GM12878 (cell line): ENCODE measurements at regions not wholly inside any gene's neighbourhood (a gene's known extent, or its start where the extent isn't known, plus 50 kb on each side); places are given as distances from the start of the nearest gene placed in this dataset.

Experiments used
- ATAC-seq: fragments of 200-7000 bp; cut with Tn5 transposase; 3 replicates; pipeline ENCODE4 v1.9.1; 2020; ENCODE audit warnings: mild to moderate bottlenecking, moderate library complexity
- BruUV-seq: library from RNA; stranded (reverse); fragments of 400-500 nt; replicated peaks from 2 replicates; lab custom pipeline; 2021; lab: Mats Ljungman, UMichigan
- CTCF ChIA-PET: fragments of 300-600 bp; sonication (Branson Sonifier 250); formaldehyde crosslinking; extraction: SDS; loops from one replicate; lab custom pipeline; 2021; ENCODE audit warnings: inconsistent platforms; lab: Yijun Ruan, JAX
- POLR2A ChIA-PET: fragments of 350-600 bp; formaldehyde crosslinking; extraction: SDS; loops from one replicate; lab custom pipeline; 2021; ENCODE audit warnings: inconsistent platforms; lab: Charles Lee
- RAD21 ChIA-PET: fragments of 300-600 bp; sonication (Branson Sonifier 250); formaldehyde crosslinking; loops from one replicate; lab custom pipeline; 2023; ENCODE audit warnings: antibody characterized with exemption; ENCODE audit not compliant: unreplicated experiment; lab: Charles Lee
- SMC1A ChIA-PET: fragments of 300-600 bp; sonication (Branson Sonifier 250); formaldehyde crosslinking; loops from one replicate; lab custom pipeline; 2023; ENCODE audit not compliant: unreplicated experiment, uncharacterized antibody; lab: Charles Lee
- DNase-seq: peaks from one replicate; pipeline ENCODE4 v3.0.0-alpha.2; 2011; ENCODE audit warnings: low read depth, low spot score
- FAIRE-seq: peaks from 3 replicates; lab custom pipeline; 2011; peaks lifted over from hg19 to GRCh38; lab: Jason Lieb, UNC
- H2AFZ ChIP-seq: 2 replicates; pipeline ENCODE4 v1.6.0; 2011; ENCODE audit warnings: low read depth, low read length, control low read depth; ENCODE audit not compliant: control insufficient read depth
- H3K27ac ChIP-seq: 2 replicates; pipeline ENCODE4 v1.5.1; 2011; ENCODE audit warnings: control low read depth; ENCODE audit not compliant: control insufficient read depth, insufficient read depth
- H3K27me3 ChIP-seq, 2 experiments: replicated peaks in 1 of 2; 2 replicates each; pipeline versions ENCODE4 v1.6.0 to v1.6.1; 2011; ENCODE audit warnings: low read length in 1 of 2; ENCODE audit not compliant: control insufficient read depth in 2 of 2, insufficient read depth in 2 of 2
- H3K36me3 ChIP-seq, 2 experiments: 2 replicates each; pipeline ENCODE4 v1.5.1; 2011; ENCODE audit warnings: low read length in 1 of 2; ENCODE audit not compliant: control insufficient read depth in 2 of 2, insufficient read depth in 2 of 2
- H3K4me1 ChIP-seq: 2 replicates; pipeline ENCODE4 v1.6.1; 2011; ENCODE audit warnings: mild to moderate bottlenecking, low read length, moderate library complexity, mixed read lengths; ENCODE audit not compliant: control insufficient read depth, insufficient read depth
- H3K4me2 ChIP-seq: 2 replicates; pipeline ENCODE4 v1.6.0; 2011; ENCODE audit warnings: control low read depth; ENCODE audit not compliant: control insufficient read depth, insufficient read depth
- H3K4me3 ChIP-seq: fragments of 200-600 bp; sonication (generic); 2 replicates; pipeline ENCODE4 v1.5.1; 2016
- H3K79me2 ChIP-seq: 2 replicates; pipeline ENCODE4 v1.6.0; 2011; ENCODE audit warnings: low read length; ENCODE audit not compliant: control insufficient read depth, insufficient read depth
- H3K9ac ChIP-seq: 2 replicates; pipeline ENCODE4 v1.8.0; 2011; ENCODE audit warnings: low read length, control low read depth, mixed read lengths; ENCODE audit not compliant: control insufficient read depth, insufficient read depth
- H3K9me3 ChIP-seq: replicated peaks from 3 replicates; pipeline ENCODE4 v1.5.1; 2011; ENCODE audit warnings: mild to moderate bottlenecking, low read length; ENCODE audit not compliant: control insufficient read depth, insufficient read depth
- H4K20me1 ChIP-seq: 2 replicates; pipeline ENCODE4 v1.6.0; 2011; ENCODE audit not compliant: control insufficient read depth, insufficient read depth
- CBFB ChIP-seq: IDR thresholded peaks from 2 replicates; pipeline ENCODE4 v1.6.1; 2016; ENCODE audit warnings: antibody characterized with exemption, low read depth
- CREB1 ChIP-seq: IDR thresholded peaks from 2 replicates; pipeline ENCODE4 v1.6.1; 2012; ENCODE audit warnings: low read depth, mild to moderate bottlenecking, inconsistent platforms
- E2F8 ChIP-seq: fragments of 450-650 bp; IDR thresholded peaks from 2 replicates; pipeline ENCODE4 v1.6.1; 2018; ENCODE audit warnings: mild to moderate bottlenecking, low read depth, moderate library complexity; ENCODE audit not compliant: partially characterized antibody
- HDGF ChIP-seq: fragments of 450-650 bp; IDR thresholded peaks from 2 replicates; pipeline ENCODE4 v1.6.1; 2016; ENCODE audit warnings: antibody characterized with exemption
- IRF4 ChIP-seq: IDR thresholded peaks from 2 replicates; pipeline ENCODE4 v1.6.1; 2011; ENCODE audit warnings: low read depth, low read length
- JUND ChIP-seq: IDR thresholded peaks from 2 replicates; pipeline ENCODE4 v1.6.1; 2012; ENCODE audit warnings: low read depth, mild to moderate bottlenecking, low read length, improper control_type of control experiment, moderate library complexity
- MEF2A ChIP-seq: IDR thresholded peaks from 2 replicates; pipeline ENCODE4 v1.6.1; 2011; ENCODE audit warnings: low read depth, mild to moderate bottlenecking, low read length, moderate library complexity; ENCODE audit not compliant: insufficient read depth
- MTA3 ChIP-seq: IDR thresholded peaks from 2 replicates; pipeline ENCODE4 v1.6.1; 2012; ENCODE audit warnings: low read length, inconsistent platforms, borderline replicate concordance
- MXI1 ChIP-seq: fragments of 150-350 bp; IDR thresholded peaks from 2 replicates; pipeline ENCODE4 v1.6.1; 2011; ENCODE audit warnings: low read depth, mild to moderate bottlenecking, inconsistent platforms, low read length, improper control_type of control experiment
- NFIC ChIP-seq: IDR thresholded peaks from 2 replicates; pipeline ENCODE4 v1.6.1; 2012; ENCODE audit warnings: low read depth, mild to moderate bottlenecking, inconsistent platforms, low read length, moderate library complexity
- NR2C1 ChIP-seq: fragments of 450-650 bp; IDR thresholded peaks from 2 replicates; pipeline ENCODE4 v1.6.1; 2017; ENCODE audit warnings: antibody characterized with exemption, mild to moderate bottlenecking, moderate library complexity
- PML ChIP-seq: IDR thresholded peaks from 2 replicates; pipeline ENCODE4 v1.6.1; 2012; ENCODE audit warnings: low read length, inconsistent platforms
- RB1 ChIP-seq: fragments of 450-650 bp; formaldehyde crosslinking; IDR thresholded peaks from 2 replicates; pipeline ENCODE4 v1.6.1; 2017; ENCODE audit warnings: mild to moderate bottlenecking, borderline replicate concordance
- RCOR1 ChIP-seq: conservative IDR thresholded peaks from 2 replicates; pipeline ENCODE4 v1.6.1; 2012; ENCODE audit warnings: low read depth, low read length, improper control_type of control experiment
- RUNX3 ChIP-seq: IDR thresholded peaks from 2 replicates; pipeline ENCODE4 v1.6.1; 2012; ENCODE audit warnings: low read length, inconsistent platforms
- SMARCA5 ChIP-seq: fragments of 450-650 bp; IDR thresholded peaks from 2 replicates; pipeline ENCODE4 v1.6.1; 2017; ENCODE audit warnings: mild to moderate bottlenecking
- SREBF1 ChIP-seq: IDR thresholded peaks from 2 replicates; pipeline ENCODE4 v1.6.1; 2012; ENCODE audit warnings: mild to moderate bottlenecking, low read length
- STAT3 ChIP-seq: IDR thresholded peaks from 2 replicates; pipeline ENCODE4 v1.6.1; 2011; ENCODE audit warnings: low read depth, low read length, improper control_type of control experiment
- TCF3 ChIP-seq: IDR thresholded peaks from 2 replicates; pipeline ENCODE4 v1.6.1; 2012; ENCODE audit warnings: low read depth, mild to moderate bottlenecking, low read length, borderline replicate concordance; ENCODE audit not compliant: insufficient read depth
- ZNF207 ChIP-seq: fragments of 450-650 bp; IDR thresholded peaks from 2 replicates; pipeline ENCODE4 v1.6.1; 2014; ENCODE audit warnings: antibody characterized with exemption, mild to moderate bottlenecking, borderline replicate concordance
- ZNF384 ChIP-seq: IDR thresholded peaks from 2 replicates; pipeline ENCODE4 v1.6.1; 2012; ENCODE audit warnings: low read depth, mild to moderate bottlenecking, low read length, improper control_type of control experiment, borderline replicate concordance
- WGBS: methylation state at CpG from one replicate; pipeline ENCODE4 v1.1.6; 2016; ENCODE audit warnings: low lambda C conversion rate; ENCODE audit not compliant: insufficient replicate concordance, insufficient coverage; ENCODE audit errors: missing lambda C conversion rate; 5-methylcytosine and 5-hydroxymethylcytosine counted together
- in situ Hi-C: fragments of 300-500 bp; cut with MboI; formaldehyde crosslinking; loops from 9 replicates; pipeline ENCODE4 v1.14.3; 2018; ENCODE audit warnings: mixed read lengths
- intact Hi-C: fragments of 100-400 bp; cut with micrococcal nuclease; formaldehyde crosslinking; loops from one replicate; pipeline ENCODE4 v1.14.2; 2022; ENCODE audit not compliant: unreplicated experiment

- TF ChIP-seq E2F8 (no peak), NR2C1 (no peak), MTA3 (no peak)
Observed at GRCh38 chr2:122908159-122908558, 1116.9 kb upstream of the CNTNAP5 start (continued).

GRCh38 chr2:122927197-122927596 is 1097.9 kb upstream of the CNTNAP5 start:
- Histone ChIP-seq H3K4me1 (no peaks in the 10 kb centered on the region), H3K27me3 (no peaks in the 10 kb centered on the region), H3K4me2 (no peak overlapping the region), H3K79me2 (no peaks in the 10 kb centered on the region), H3K4me3 (no peak overlapping the region), H3K27ac (no peak overlapping the region), H2AFZ (no peak overlapping the region), H3K9me3 (no peaks in the 10 kb centered on the region; the same call in 2 of the 3 replicates), H3K9ac (no peak overlapping the region), H3K36me3 (no peaks in the 10 kb centered on the region), H4K20me1 (no peaks in the 10 kb centered on the region)
- ChIA-PET CTCF (no interaction called here), RAD21 (no interaction called here), SMC1A (interaction anchor here (1.1 kb wide), 1 partner anchor 100 kb away, joined by 3 read pairs; no protein-coding TSS in a partner anchor), POLR2A (no interaction called here)
- WGBS: 18% methylated on average over 3 of the region's 3 CpGs
- intact Hi-C loops (no loop called here), in situ Hi-C loops (no loop called here)
- ATAC-seq: no peak
- BruUV-seq: no TSS peak
- no peak for DNase-seq
- no peak for FAIRE-seq
- TF ChIP-seq SMARCA5 (no peak), MXI1 (no peak), RUNX3 (no peak), NFIC (no peak), JUND (no peak), TCF3 (no peak), CREB1 (no peak), CBFB (no peak), ZNF207 (no peak), RB1 (no peak), IRF4 (no peak), STAT3 (no peak), PML (no peak), HDGF (no peak), RCOR1 (no peak), MEF2A (no peak), ZNF384 (no peak), SREBF1 (no peak)
